G401.6 (cell line): ENCODE measurements at regions not wholly inside any gene's neighbourhood (a gene's known extent, or its start where the extent isn't known, plus 50 kb on each side); places are given as distances from the start of the nearest gene placed in this dataset.

Source experiments
- FAIRE-seq: peaks from 2 replicates; lab custom pipeline; 2012; peaks lifted over from hg19 to GRCh38; lab: Jason Lieb, UNC

- no peak for FAIRE-seq
Measured at GRCh38 chr10:1942478-1942877, 205.2 kb upstream of the ADARB2 start.

- FAIRE-seq = no peak
Measured at GRCh38 chr10:1939016-1939415, 201.7 kb upstream of the ADARB2 start.

DNA sequence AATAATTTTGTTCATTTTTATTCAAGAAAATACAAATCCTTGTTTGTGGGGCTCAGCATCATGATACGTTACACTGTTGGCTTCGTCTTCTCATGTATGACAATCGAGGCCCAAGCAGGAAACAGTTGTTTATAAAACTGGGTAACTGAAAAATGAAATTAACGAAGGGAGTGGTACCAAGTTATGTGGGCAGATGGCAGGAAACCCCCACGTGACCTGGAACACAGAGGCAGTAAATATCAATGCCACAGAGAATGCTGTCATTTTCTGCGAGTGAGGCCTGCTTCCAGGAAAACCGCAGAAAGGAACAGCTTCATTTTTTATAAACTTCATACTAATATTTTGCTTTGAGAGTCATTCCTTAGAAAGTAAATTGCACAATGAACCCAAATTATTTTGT, 201.0 kb upstream of the ADARB2 start:
- FAIRE-seq = no peak

DNA sequence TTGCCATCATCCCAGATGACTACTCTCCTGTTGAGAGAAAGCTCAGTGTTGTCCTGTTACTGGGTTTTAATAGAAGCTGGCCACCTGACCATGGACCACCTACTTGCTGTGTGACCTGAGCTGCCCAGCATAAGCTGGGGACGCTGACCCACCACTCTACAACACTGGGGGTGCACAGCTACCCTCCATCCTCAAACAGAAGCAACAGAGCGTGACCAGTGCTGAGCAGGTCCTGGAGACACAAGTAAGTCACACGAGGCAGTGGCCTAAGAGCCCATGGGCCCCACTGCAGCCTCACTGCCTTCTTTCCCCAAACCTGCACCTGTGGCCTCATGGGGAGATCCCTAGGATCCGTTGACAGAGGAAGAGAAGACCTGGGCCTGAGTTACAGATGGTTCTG, 198.6 kb upstream of the ADARB2 start:
- FAIRE-seq = no peak

DNA sequence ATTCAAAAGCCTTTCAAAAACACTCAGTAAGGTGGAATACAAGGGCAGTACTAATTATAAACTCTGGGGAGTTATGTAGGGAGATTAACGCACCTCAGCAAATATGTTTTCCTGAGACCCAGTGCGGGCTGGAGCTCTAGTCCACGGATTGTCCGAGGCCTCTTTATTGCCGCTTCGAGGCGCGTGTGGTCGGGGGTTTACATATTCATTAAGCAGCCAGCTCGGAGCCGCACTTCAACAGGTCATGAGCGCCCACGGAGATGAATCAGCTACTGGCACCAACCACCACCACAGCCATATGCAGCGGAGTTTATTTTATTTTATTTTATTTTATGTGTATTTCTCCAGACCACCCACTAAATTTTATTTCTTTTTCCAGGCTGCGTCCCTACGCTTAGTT, 195.9 kb upstream of the ADARB2 start:
- FAIRE-seq = no peak

- no peak for FAIRE-seq
Measured at GRCh38 chr10:1932692-1933094, 195.4 kb upstream of the ADARB2 start.

DNA sequence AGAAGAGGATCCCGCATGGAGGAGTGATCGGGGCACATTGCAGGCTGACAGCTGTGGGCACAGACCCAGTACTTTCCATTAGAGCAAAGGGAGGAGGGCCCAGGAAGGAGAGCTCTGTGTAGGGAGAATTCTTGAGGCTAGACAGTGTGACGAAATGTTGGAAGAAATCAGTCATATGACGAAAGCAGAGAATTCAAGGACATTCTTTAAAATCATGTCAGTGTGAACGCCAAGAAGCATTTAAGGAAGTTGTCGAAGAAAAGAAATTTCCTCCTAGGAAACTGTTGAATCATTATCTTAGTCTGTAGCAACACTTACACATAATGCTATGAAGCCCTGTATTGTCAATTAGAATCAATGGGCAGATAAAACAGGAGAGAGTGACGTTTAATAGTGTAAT, 191.3 kb upstream of the ADARB2 start:
- no peak for FAIRE-seq

- no peak for FAIRE-seq
Measured at GRCh38 chr10:1923998-1924397, 186.7 kb upstream of the ADARB2 start.

DNA sequence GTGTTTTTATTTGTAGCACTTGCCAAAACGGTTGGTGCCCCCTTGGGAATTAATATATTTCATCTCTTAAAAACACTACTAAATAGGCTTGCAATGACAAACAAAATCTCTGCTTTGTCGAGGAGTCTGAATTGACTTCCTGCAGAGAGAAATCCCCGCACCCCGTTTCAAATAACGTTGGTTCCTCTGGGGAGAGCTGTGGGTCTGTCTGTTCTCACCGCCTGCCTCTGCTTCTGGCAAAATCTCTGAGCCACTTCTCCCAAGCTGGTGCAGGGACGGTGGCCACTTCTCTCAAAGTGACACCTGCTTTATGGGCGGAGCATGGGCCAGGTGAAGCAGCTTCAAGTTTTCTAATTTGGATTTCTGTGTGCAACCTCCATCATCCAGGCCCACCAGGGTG, 186.3 kb upstream of the ADARB2 start:
- FAIRE-seq = no peak

DNA sequence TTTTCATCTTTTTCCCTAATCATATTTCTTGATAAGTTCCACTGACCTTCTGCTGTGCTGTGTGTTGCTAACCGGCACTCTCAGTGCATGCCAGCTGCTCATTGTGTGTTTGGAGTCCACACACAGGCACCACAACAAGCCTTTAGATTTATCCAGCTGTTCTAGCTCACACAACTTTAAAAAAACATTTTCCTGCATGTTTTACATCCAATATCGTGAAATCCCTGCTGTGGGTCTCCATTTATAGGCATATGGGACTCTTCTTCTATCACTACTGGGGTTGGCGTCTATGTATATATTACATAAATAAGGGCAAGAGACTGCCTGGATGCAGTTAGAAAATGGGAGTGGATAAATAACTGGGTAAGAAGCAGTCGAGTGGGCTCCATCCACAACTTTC, 183.6 kb upstream of the ADARB2 start:
- no peak for FAIRE-seq

- no peak for FAIRE-seq
Measured at GRCh38 chr10:1920127-1920526, 182.8 kb upstream of the ADARB2 start.

- FAIRE-seq = no peak
Measured at GRCh38 chr10:1911771-1912170, 174.4 kb upstream of the ADARB2 start.

DNA sequence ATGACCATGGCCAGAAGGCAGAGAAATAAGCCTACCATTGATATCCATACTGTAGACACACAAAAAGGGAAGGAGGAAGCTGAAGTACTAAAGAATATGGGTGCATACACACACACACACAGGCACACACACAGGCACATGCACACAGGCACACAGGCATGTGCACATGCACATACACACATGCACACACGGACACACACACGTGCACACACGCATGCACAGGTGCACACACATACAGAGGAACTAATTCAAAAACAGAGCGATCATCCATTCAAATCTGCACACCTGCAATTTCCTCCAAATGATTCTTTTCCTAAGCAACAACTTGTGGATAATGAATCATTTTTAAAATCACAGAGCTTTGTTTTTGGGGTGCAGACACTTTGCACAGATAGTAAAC, 166.7 kb upstream of the ADARB2 start:
- no peak for FAIRE-seq

DNA sequence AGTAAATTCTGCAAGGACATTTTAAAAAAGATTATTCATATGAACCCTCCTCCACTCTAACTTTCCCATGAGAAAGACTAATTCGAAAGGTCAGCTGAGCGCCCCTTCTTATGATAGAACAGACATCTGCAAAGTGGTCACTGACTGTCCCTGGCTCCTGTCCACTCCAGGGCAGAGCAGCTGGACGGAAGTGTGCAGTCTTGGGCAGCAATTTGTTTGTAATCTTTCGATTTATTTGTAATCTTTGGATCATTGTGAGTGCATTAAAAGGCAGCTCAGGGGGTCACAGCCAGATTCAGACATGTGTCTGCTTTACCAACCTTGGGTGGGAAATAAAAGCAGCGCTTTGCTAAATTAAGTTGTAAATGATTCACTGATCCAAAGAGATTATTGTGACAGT, 158.8 kb upstream of the ADARB2 start:
- no peak for FAIRE-seq

- no peak for FAIRE-seq
Measured at GRCh38 chr10:1895691-1896090, 158.4 kb upstream of the ADARB2 start.

DNA sequence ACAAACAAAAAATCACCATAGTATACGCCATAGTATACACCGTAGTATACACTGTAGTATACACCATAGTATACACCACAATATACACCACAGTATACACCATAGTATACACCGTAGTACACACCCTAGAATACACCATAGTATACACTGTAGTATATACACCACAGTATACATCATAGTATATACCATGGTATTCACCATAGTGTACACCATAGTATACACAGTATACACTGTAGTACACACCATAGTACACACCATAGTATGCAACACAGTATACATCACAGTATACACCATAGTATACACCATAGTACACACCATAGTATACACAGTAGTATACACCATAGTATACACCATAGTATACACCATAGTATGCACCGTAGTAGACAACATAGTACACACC, 157.6 kb upstream of the ADARB2 start:
- FAIRE-seq = no peak

GRCh38 chr10:1893941-1894340, 156.6 kb upstream of the ADARB2 start:
- no peak for FAIRE-seq

- FAIRE-seq = no peak
Measured at GRCh38 chr10:1886039-1886438, 148.7 kb upstream of the ADARB2 start.

GRCh38 chr10:1882728-1883127, 145.4 kb upstream of the ADARB2 start:
- FAIRE-seq = no peak

GRCh38 chr10:1882180-1882579, 144.9 kb upstream of the ADARB2 start:
- no peak for FAIRE-seq

DNA sequence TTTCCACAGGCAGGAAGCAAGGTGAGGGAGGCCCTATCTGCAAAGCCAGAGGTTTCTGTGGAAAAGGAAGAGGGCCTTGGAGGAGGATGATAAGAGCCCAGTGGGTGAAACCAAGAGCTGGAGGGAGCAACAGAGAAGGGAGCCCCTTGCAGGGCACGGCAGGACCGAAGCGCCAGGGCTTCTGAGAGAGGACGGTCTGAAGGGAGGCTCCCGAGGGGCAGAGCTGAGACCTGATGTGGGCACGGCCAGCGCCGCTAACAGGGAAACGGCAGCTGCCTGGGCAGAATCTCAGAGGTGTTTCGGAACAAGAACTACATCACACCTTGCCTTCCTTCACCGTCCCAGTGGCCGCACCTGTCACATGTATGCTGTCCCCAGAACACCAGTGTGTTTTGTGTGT, 144.3 kb upstream of the ADARB2 start:
- FAIRE-seq = no peak

DNA sequence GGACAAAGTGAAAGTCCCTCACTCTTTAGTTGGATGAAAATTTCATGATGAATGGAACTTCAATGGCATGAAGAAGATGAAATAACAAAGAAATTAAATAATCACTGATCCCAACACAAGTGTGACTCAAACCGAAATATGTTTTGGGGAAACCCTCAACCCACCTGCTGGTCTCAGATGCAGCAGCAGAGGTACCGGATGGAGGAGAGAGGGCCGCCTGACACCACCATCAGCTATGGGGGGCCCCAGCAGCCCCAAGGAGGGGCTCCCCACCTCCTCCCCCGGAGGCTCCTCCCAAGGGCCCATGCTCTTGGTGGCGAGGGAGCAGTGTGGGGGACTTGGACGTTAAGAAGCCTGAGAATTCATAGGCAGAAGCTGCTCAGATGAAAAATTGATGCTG, 137.2 kb upstream of the ADARB2 start:
- FAIRE-seq = no peak

GRCh38 chr10:1873661-1874315, 136.5 kb upstream of the ADARB2 start:
- FAIRE-seq = no peak

DNA sequence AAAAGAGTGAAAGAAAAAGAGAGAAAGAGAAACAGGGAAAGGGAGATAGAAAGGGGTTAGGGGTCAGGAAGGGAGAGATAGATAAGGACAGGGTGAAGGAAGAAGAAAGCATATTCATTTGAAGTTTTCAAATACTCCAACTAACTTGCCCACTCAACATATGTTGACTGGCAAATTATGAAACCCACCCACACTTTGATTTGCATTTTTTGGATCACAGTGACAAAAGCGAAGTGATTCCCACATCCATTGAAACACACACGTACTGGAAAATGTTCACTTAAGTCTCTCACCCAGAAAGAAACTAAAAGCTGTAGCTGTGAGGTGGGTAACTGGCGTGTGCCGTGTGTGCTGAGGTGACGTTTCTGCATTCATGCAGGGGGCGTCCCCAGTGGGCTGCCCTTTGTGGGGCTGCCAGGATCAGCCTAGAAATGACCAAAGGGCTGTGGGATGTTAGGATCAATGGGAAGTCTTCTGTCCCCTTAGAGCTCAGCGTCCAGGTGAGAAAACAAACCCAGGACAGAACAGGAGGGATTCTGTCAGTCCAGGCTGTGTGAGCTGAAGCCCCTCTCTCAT, 134.9 kb upstream of the ADARB2 start:
- no peak for FAIRE-seq

DNA sequence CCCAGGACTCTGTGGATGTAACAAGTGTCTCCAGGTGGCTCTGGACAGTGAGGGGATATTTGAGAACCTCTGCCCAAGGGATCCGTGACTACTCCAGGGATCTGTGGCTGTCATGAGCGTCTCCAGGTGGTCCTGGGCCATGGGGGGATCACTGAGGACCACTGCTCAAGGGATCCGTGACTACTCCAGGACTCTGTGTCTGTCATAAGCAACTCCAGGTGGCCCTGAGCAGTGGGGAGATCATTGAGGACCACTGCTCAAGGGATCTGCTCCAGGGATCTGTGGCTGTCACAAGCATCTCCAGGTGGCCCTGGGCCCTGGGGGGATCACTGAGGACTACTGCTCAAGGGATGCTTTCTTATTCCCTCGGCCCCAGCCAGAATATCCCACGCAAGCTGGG, 133.2 kb upstream of the ADARB2 start:
- FAIRE-seq = no peak
